Osteoblast (primary cell): ENCODE measurements at regions not wholly inside any gene's neighbourhood (a gene's known extent, or its start where the extent isn't known, plus 50 kb on each side); places are given as distances from the start of the nearest gene placed in this dataset.

Source experiments
- DNase-seq: peaks from one replicate; pipeline ENCODE4 v3.0.0; 2011; ENCODE audit warnings: low spot score, mixed read lengths; ENCODE audit not compliant: insufficient read length; ENCODE audit errors: missing footprints
- H2AFZ ChIP-seq: 2 replicates; pipeline ENCODE4 v1.6.0; 2011; ENCODE audit warnings: mild to moderate bottlenecking, low read length
- H3K27ac ChIP-seq: 2 replicates; pipeline ENCODE4 v1.5.1; 2011; ENCODE audit warnings: mild to moderate bottlenecking, low read depth, low read length, moderate library complexity
- H3K27me3 ChIP-seq: 2 replicates; pipeline ENCODE4 v1.6.0; 2012; ENCODE audit warnings: mild to moderate bottlenecking, control low read depth, inconsistent platforms, low read length, moderate library complexity; ENCODE audit not compliant: insufficient read depth
- H3K36me3 ChIP-seq: 2 replicates; pipeline ENCODE4 v1.5.1; 2011; ENCODE audit warnings: mild to moderate bottlenecking, low read length, control low read depth, moderate library complexity; ENCODE audit not compliant: insufficient read depth
- H3K4me1 ChIP-seq: 2 replicates; pipeline ENCODE4 v1.5.1; 2011; ENCODE audit warnings: mild to moderate bottlenecking, low read length, control low read depth, moderate library complexity; ENCODE audit not compliant: insufficient read depth
- H3K4me2 ChIP-seq: 2 replicates; pipeline ENCODE4 v1.6.0; 2011; ENCODE audit warnings: mild to moderate bottlenecking, low read length; ENCODE audit not compliant: insufficient read depth
- H3K4me3 ChIP-seq: fragments of 200-600 bp; sonication (generic); 3 replicates; pipeline ENCODE4 v1.5.1; 2012; ENCODE audit warnings: mild to moderate bottlenecking, low read length, inconsistent platforms; ENCODE audit not compliant: insufficient read depth
- H3K79me2 ChIP-seq: 2 replicates; pipeline ENCODE4 v1.6.0; 2012; ENCODE audit warnings: mild to moderate bottlenecking, low read length, control low read depth, inconsistent platforms; ENCODE audit not compliant: insufficient read depth
- H3K9me3 ChIP-seq: 2 replicates; pipeline ENCODE4 v1.5.1; 2011; ENCODE audit warnings: low read depth, low read length, control low read depth
- H4K20me1 ChIP-seq: 2 replicates; pipeline ENCODE4 v1.6.0; 2012; ENCODE audit warnings: mild to moderate bottlenecking, low read length, control low read depth; ENCODE audit not compliant: insufficient read depth
- CTCF ChIP-seq: IDR thresholded peaks from 2 replicates; pipeline ENCODE4 v1.5.1; 2011; ENCODE audit warnings: mild to moderate bottlenecking, low read depth, low read length, moderate library complexity; ENCODE audit errors: extremely low read depth

DNA sequence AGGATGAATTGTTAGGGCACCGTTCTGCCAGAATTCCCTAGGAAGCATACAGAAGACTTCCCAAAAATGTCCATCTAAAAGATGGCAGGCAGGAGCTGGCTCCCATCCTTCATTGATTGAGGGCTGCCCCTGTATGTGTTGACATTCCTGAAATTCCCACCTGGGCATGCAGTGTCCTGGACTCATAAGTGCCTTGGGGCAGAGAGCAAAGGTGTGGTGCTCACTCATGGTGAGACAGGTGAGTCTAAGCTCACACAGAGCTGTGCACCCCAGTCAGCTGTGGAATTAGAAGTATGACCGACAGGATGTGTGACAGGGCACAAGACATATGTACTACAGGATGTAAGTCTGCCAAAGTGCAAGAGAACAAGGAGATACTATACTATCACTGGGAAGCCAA, 271.9 kb downstream of the MID1IP1 start:
- no peak overlapping the region for H3K4me3 ChIP-seq
- H3K4me2 ChIP-seq = no peak overlapping the region
- H4K20me1 ChIP-seq = no peaks in the 10 kb centered on the region
- no peaks in the 10 kb centered on the region for H3K36me3 ChIP-seq
- DNase-seq = no peak
- H2AFZ ChIP-seq = no peak overlapping the region
- H3K27me3 ChIP-seq = peaks cover 5% of the 10 kb centered on the region
- H3K9me3 ChIP-seq = no peaks in the 10 kb centered on the region
- no peak for TF ChIP-seq CTCF
- no peaks in the 10 kb centered on the region for H3K79me2 ChIP-seq
- H3K27ac ChIP-seq = no peak overlapping the region
- H3K4me1 ChIP-seq = no peaks in the 10 kb centered on the region

DNA sequence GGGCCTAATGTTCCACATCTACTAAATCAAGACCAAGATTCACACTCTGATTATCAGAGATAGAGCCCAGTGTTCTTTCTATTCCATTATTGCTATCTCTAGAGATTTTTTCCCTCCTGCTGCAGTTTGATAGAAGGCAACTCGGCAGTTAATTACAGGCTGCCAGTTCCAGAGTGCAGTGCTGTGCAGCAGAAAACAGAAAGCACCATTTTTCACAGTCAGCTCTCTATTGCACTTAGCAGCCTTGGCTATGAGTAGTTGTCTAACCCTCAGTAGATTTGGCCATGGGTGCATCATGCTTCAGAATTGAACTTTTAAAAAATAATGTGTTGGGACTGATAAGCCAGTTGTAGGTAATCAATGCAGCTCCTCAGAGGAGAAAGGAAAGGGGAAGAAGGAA, 295.3 kb downstream of the MID1IP1 start:
- Histone ChIP-seq H3K9me3 (no peaks in the 10 kb centered on the region), H3K4me3 (no peak overlapping the region)

GRCh38 chrX:39104745-39105144, 303.5 kb downstream of the MID1IP1 start:
- Histone ChIP-seq H3K9me3 (no peaks in the 10 kb centered on the region), H3K79me2 (no peaks in the 10 kb centered on the region), H3K36me3 (no peaks in the 10 kb centered on the region), H3K4me1 (no peaks in the 10 kb centered on the region), H3K4me3 (no peak overlapping the region), H2AFZ (no peak overlapping the region), H3K27ac (no peak overlapping the region), H3K4me2 (no peak overlapping the region), H4K20me1 (no peaks in the 10 kb centered on the region), H3K27me3 (peaks cover 7% of the 10 kb centered on the region)
- no peak for DNase-seq
- no peak for TF ChIP-seq CTCF

More for the DNA sequence above, 295.3 kb downstream of the MID1IP1 start:
- Histone ChIP-seq H3K79me2 (no peaks in the 10 kb centered on the region), H3K36me3 (no peaks in the 10 kb centered on the region), H4K20me1 (no peaks in the 10 kb centered on the region), H3K27ac (no peak overlapping the region), H2AFZ (no peak overlapping the region), H3K4me1 (no peaks in the 10 kb centered on the region), H3K4me2 (no peak overlapping the region), H3K27me3 (no peaks in the 10 kb centered on the region)
- DNase-seq = no peak
- TF ChIP-seq CTCF = no peak

DNA sequence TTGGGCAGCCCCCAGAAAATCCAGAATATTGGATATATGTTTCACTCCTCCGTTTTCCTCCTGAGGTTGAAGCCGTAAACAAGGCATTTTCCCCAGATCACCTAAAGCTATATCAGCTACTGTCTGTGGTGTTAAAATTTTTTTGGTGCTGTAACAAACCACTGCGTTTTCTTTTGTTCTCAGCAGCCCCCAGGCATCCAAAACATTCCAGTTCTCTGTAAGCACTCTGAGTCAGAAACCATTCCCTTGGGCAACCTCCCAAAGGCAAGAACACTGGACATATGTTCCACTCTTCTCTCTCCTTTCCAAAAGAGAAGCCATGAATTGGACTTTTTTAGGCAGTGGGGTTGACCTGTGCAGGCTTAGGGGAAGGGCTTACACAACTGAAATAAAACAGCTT, 310.9 kb downstream of the MID1IP1 start:
- no peaks in the 10 kb centered on the region for H4K20me1 ChIP-seq
- DNase-seq = no peak
- no peak overlapping the region for H3K4me3 ChIP-seq
- no peaks in the 10 kb centered on the region for H3K4me1 ChIP-seq
- TF ChIP-seq CTCF = no peak
- H3K79me2 ChIP-seq = no peaks in the 10 kb centered on the region
- H3K36me3 ChIP-seq = no peaks in the 10 kb centered on the region
- no peak overlapping the region for H2AFZ ChIP-seq
- no peaks in the 10 kb centered on the region for H3K9me3 ChIP-seq
- H3K4me2 ChIP-seq = no peak overlapping the region
- peaks cover 15% of the 10 kb centered on the region for H3K27me3 ChIP-seq
- H3K27ac ChIP-seq = no peak overlapping the region
